Progenitor cell of endocrine pancreas (in vitro differentiated cells): ENCODE measurements at regions not wholly inside any gene's neighbourhood (a gene's known extent, or its start where the extent isn't known, plus 50 kb on each side); places are given as distances from the start of the nearest gene placed in this dataset.

Experiments
- DNase-seq: peaks from one replicate; pipeline ENCODE4 v3.0.0; 2021; ENCODE audit warnings: low spot score; ENCODE audit not compliant: unreplicated experiment
- H3K27ac Mint-ChIP-seq: 2 replicates; pipeline ENCODE4 v1.8.0; 2021; ENCODE audit warnings: mild to moderate bottlenecking, moderate library complexity, mixed read lengths
- H3K27me3 Mint-ChIP-seq: 2 replicates; pipeline ENCODE4 v1.8.0; 2021; ENCODE audit warnings: mixed read lengths
- H3K36me3 Mint-ChIP-seq: 2 replicates; pipeline ENCODE4 v1.8.0; 2022; ENCODE audit warnings: mixed read lengths; ENCODE audit not compliant: insufficient read depth
- H3K4me1 Mint-ChIP-seq: 2 replicates; pipeline ENCODE4 v1.8.0; 2021; ENCODE audit warnings: low read depth, mixed read lengths
- H3K4me3 Mint-ChIP-seq: 2 replicates; pipeline ENCODE4 v1.8.0; 2021; ENCODE audit warnings: low read depth, mild to moderate bottlenecking, moderate library complexity, mixed read lengths
- H3K9me3 Mint-ChIP-seq: 2 replicates; pipeline ENCODE4 v1.8.0; 2021; ENCODE audit warnings: low read depth, mixed read lengths
- TF ChIP-seq, protein P1 (sequence below): fragments of 200-600 bp; sonication (generic); IDR thresholded peaks from one replicate; pipeline ENCODE4 v1.5.0; 2021; ENCODE audit warnings: antibody characterized with exemption, mild to moderate bottlenecking; ENCODE audit not compliant: unreplicated experiment

DNA sequence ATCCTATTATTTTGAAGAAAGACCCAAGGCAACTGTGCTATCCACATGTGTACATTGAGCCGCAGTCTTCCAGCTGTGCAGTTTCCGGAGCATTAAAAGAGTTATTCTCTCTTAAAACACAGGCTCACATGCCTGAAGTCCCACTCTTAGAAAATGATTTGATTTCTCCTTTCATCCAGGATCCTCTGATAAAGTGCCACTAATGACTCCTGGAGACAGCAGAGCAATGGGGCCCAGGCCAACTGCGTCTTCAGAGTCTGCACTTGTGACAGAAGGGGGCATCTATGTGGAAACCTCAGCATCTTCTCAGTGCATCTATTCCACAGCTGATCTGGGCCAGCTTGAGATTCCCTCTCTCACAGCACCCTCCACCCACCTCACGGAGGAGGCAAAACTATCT is 482.1 kb upstream of the AKR1E2 start:
- TF ChIP-seq, protein P1, sequence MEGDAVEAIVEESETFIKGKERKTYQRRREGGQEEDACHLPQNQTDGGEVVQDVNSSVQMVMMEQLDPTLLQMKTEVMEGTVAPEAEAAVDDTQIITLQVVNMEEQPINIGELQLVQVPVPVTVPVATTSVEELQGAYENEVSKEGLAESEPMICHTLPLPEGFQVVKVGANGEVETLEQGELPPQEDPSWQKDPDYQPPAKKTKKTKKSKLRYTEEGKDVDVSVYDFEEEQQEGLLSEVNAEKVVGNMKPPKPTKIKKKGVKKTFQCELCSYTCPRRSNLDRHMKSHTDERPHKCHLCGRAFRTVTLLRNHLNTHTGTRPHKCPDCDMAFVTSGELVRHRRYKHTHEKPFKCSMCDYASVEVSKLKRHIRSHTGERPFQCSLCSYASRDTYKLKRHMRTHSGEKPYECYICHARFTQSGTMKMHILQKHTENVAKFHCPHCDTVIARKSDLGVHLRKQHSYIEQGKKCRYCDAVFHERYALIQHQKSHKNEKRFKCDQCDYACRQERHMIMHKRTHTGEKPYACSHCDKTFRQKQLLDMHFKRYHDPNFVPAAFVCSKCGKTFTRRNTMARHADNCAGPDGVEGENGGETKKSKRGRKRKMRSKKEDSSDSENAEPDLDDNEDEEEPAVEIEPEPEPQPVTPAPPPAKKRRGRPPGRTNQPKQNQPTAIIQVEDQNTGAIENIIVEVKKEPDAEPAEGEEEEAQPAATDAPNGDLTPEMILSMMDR: no peak
- H3K9me3 Mint-ChIP-seq: no peaks in the 10 kb centered on the region
- H3K4me3 Mint-ChIP-seq: no peak overlapping the region
- H3K4me1 Mint-ChIP-seq: no peaks in the 10 kb centered on the region
- DNase-seq: no peak
- H3K27ac Mint-ChIP-seq: no peak overlapping the region
- H3K36me3 Mint-ChIP-seq: no peaks in the 10 kb centered on the region
- H3K27me3 Mint-ChIP-seq: no peaks in the 10 kb centered on the region

- Mint-ChIP-seq H3K9me3 (no peaks in the 10 kb centered on the region), H3K4me1 (no peaks in the 10 kb centered on the region), H3K27ac (no peak overlapping the region), H3K27me3 (no peaks in the 10 kb centered on the region), H3K36me3 (no peaks in the 10 kb centered on the region), H3K4me3 (no peak overlapping the region)
- no peak for DNase-seq
- TF ChIP-seq, protein P1: no peak
Observed at GRCh38 chr10:4343091-4343490, 482.9 kb upstream of the AKR1E2 start.

DNA sequence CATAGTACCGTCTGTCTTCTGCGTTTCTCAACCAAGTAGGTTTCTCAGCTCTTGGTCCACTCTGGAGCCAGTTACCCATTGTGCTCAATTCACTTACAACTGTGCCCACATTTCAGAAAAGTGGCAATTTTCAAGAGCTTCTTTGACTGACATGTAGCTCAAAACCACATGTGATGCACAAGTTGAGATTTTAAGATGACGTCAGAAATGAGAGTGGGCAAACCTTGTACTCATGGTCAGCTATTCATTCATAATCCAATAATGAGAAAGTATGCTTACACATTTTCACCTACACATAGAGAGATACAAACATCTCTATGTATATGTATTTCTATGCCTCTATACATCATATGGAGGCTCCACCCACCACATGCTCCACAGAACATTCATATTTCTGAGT is 487.2 kb upstream of the AKR1E2 start:
- Mint-ChIP-seq H3K27me3 (no peaks in the 10 kb centered on the region), H3K36me3 (no peaks in the 10 kb centered on the region), H3K4me3 (no peak overlapping the region), H3K27ac (no peak overlapping the region), H3K4me1 (no peaks in the 10 kb centered on the region), H3K9me3 (no peaks in the 10 kb centered on the region)
- no peak for DNase-seq
- TF ChIP-seq, protein P1: no peak

DNA sequence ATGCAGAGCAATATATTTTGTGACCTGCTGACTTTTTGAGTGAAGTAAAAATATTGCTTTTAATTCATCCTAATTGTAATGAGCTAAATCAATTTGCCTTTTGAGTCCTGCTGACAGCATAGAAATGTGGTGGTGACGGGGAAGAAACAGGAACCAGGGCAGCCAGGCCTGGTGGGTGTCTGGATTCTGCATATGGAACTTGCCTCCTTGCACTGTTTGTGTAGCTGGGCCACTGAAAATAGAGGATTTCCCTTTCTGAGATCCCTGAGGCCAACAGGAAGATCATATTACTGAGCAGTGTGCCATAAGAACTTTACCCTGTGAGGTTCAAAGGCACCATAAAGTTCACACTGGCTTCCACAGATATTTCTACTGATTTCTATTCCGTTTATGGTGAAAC is 488.4 kb upstream of the AKR1E2 start:
- Mint-ChIP-seq H3K9me3 (no peaks in the 10 kb centered on the region), H3K36me3 (no peaks in the 10 kb centered on the region), H3K4me3 (no peak overlapping the region), H3K27me3 (no peaks in the 10 kb centered on the region), H3K27ac (no peak overlapping the region), H3K4me1 (no peaks in the 10 kb centered on the region)
- TF ChIP-seq, protein P1: no peak
- no peak for DNase-seq

DNA sequence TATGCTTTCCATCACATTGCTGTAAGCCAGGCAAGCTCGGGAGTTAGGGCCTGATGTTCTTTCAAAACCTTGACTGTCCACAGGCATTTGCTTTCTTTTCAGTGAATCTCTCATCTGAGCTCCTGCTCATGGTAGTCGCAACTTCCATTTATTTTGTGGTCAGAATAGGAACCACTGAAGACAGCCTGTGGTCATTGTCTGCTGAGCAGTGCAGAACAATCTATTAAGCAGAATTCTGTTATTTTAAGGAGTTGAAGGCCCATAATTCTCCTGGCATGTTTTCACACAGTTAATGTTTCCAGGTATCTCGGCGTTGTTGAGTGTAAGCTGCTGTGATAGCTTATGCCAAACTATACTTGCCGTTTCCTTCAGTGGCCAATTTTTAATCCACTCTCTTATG is 491.1 kb upstream of the AKR1E2 start:
- no peaks in the 10 kb centered on the region for H3K4me1 Mint-ChIP-seq
- no peak overlapping the region for H3K27ac Mint-ChIP-seq
- TF ChIP-seq, protein P1: no peak
- no peak overlapping the region for H3K4me3 Mint-ChIP-seq
- DNase-seq: no peak
- no peaks in the 10 kb centered on the region for H3K36me3 Mint-ChIP-seq
- H3K27me3 Mint-ChIP-seq: no peaks in the 10 kb centered on the region
- no peaks in the 10 kb centered on the region for H3K9me3 Mint-ChIP-seq
